K562 (cell line): ENCODE measurements at regions not wholly inside any gene's neighbourhood (a gene's known extent, or its start where the extent isn't known, plus 50 kb on each side); places are given as distances from the start of the nearest gene placed in this dataset.

Source experiments
- BHLHE40 ChIP-seq: IDR thresholded peaks from 2 replicates; pipeline ENCODE4 v1.6.1; 2011; ENCODE audit warnings: low read length, improper control_type of control experiment
- CAMTA2 ChIP-seq: fragments of 250-450 bp; sonication (Bioruptor Pico); conservative IDR thresholded peaks from 2 replicates; pipeline ENCODE4 v1.5.1; 2022
- HNRNPH1 ChIP-seq: fragments of 200-400 bp; formaldehyde crosslinking; optimal IDR thresholded peaks from 2 replicates; pipeline ENCODE3; 2017; ENCODE audit warnings: low read depth, mild to moderate bottlenecking, low read length, moderate library complexity
- MYC ChIP-seq, 2 experiments: fragments of 250-450 bp in 1 of 2; sonication (Bioruptor Pico) in 1 of 2; IDR thresholded peaks; 2 replicates each; pipeline versions ENCODE4 v1.5.1 to v1.6.1; 2012 to 2021; ENCODE audit warnings: low read depth in 2 of 2, borderline replicate concordance in 1 of 2, improper control_type of control experiment in 1 of 2, low read length in 1 of 2, mild to moderate bottlenecking in 1 of 2, moderate library complexity in 1 of 2
- NFRKB ChIP-seq: fragments of 450-650 bp; IDR thresholded peaks from 2 replicates; pipeline ENCODE4 v1.6.1; 2016; ENCODE audit warnings: low read depth
- NR2C2 ChIP-seq, 2 experiments: fragments of 200-800 bp in 1 of 2; sonication (Bioruptor generic) in 1 of 2; sonication (generic) in 1 of 2; formaldehyde crosslinking in 1 of 2; IDR thresholded peaks; 2 replicates each; pipeline versions ENCODE4 v1.6.1 to v1.8.0; 2016 to 2022; ENCODE audit warnings: mild to moderate bottlenecking in 1 of 2, missing compliant biosample characterization in 1 of 2, missing genetic modification characterization in 1 of 2, missing genetic modification reagents in 1 of 2
- TAF1 ChIP-seq: IDR thresholded peaks from 2 replicates; pipeline ENCODE4 v1.6.1; 2011; ENCODE audit warnings: mild to moderate bottlenecking, low read length, moderate library complexity; ENCODE audit not compliant: insufficient read depth, control insufficient read depth, severe bottlenecking; ENCODE audit errors: extremely low read depth
- TBL1XR1 ChIP-seq, 2 experiments: IDR thresholded peaks; 2 replicates each; pipeline ENCODE4 v1.6.1; 2012; ENCODE audit warnings: improper control_type of control experiment in 2 of 2, low read length in 2 of 2, mild to moderate bottlenecking in 1 of 2
- TRIM24 ChIP-seq, 2 experiments: fragments of 450-650 bp; IDR thresholded peaks; 2 replicates each; pipeline ENCODE4 v1.6.1; 2016
- ZBTB33 ChIP-seq: sonication (generic); formaldehyde crosslinking; IDR thresholded peaks from 2 replicates; pipeline ENCODE4 v1.8.1; 2023; ENCODE audit warnings: mild to moderate bottlenecking, missing genetic modification reagents
- ZKSCAN8 ChIP-seq: fragments of 200-800 bp; sonication (Bioruptor generic); IDR thresholded peaks from 2 replicates; pipeline ENCODE4 v1.6.1; 2016; ENCODE audit warnings: missing genetic modification characterization, missing compliant biosample characterization
- ZNF282 ChIP-seq: sonication (generic); formaldehyde crosslinking; IDR thresholded peaks from 2 replicates; pipeline ENCODE4 v1.8.1; 2023; ENCODE audit warnings: missing genetic modification reagents
- TF ChIP-seq, protein P1 (sequence below), 3 experiments: IDR thresholded peaks in 2 of 3; conservative IDR thresholded peaks in 1 of 3; 2 replicates each; pipeline ENCODE4 v1.5.1; 2011 to 2012; ENCODE audit warnings: low read length in 3 of 3, mild to moderate bottlenecking in 3 of 3, control low read depth in 2 of 3, improper control_type of control experiment in 1 of 3, inconsistent platforms in 1 of 3, low read depth in 1 of 3, mixed read lengths in 1 of 3, moderate library complexity in 1 of 3; ENCODE audit not compliant: insufficient read depth in 2 of 3
- TF ChIP-seq, protein P2 (sequence below): sonication (generic); formaldehyde crosslinking; IDR thresholded peaks from 2 replicates; pipeline ENCODE4 v1.8.0; 2023; ENCODE audit warnings: missing genetic modification reagents, mild to moderate bottlenecking, borderline replicate concordance

DNA sequence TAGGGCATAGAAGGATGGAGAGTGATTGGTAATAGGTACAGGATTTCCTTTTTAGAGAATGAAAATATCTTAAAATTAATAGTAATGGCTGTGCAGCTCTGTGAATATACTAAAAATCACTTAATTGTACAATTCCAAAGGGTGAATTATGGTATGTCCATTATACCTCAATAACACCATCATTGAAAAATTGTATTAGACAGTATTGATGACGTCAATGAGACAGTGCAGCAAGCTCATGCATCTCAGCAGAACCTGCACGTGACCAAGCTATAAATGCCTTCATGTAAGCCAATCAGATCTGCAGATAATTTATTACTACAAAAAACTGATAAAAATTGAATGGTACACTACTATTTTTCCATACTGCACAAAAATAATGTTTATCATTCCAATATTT lies 354.4 kb upstream of the CDH19 start:
- TF ChIP-seq ZNF282 (CRISPR knock-in tag) = no peak
- no peak for TF ChIP-seq ZBTB33 (CRISPR knock-in tag)
- no peak for TF ChIP-seq NR2C2 (CRISPR knock-in tag; IDR thresholded peaks at IDR 0.05)
- no peak for TF ChIP-seq NR2C2 (tag; IDR thresholded peaks at IDR 0.05)
- no peak for TF ChIP-seq HNRNPH1
- no peak for TF ChIP-seq TBL1XR1 (IDR thresholded peaks at IDR 0.05; ENCODE audit: low read length in 2 of 2)
- no peak for TF ChIP-seq ZKSCAN8 (CRISPR knock-in tag)
- no peak for TF ChIP-seq MYC (IDR thresholded peaks at IDR 0.05; ENCODE audit: low read depth, low read length)
- no peak for TF ChIP-seq MYC (CRISPR knock-in tag; IDR thresholded peaks at IDR 0.05; ENCODE audit: borderline replicate concordance, low read depth)
- TF ChIP-seq, protein P1, sequence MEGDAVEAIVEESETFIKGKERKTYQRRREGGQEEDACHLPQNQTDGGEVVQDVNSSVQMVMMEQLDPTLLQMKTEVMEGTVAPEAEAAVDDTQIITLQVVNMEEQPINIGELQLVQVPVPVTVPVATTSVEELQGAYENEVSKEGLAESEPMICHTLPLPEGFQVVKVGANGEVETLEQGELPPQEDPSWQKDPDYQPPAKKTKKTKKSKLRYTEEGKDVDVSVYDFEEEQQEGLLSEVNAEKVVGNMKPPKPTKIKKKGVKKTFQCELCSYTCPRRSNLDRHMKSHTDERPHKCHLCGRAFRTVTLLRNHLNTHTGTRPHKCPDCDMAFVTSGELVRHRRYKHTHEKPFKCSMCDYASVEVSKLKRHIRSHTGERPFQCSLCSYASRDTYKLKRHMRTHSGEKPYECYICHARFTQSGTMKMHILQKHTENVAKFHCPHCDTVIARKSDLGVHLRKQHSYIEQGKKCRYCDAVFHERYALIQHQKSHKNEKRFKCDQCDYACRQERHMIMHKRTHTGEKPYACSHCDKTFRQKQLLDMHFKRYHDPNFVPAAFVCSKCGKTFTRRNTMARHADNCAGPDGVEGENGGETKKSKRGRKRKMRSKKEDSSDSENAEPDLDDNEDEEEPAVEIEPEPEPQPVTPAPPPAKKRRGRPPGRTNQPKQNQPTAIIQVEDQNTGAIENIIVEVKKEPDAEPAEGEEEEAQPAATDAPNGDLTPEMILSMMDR (IDR thresholded peaks at IDR 0.05 in 2 of 3, conservative IDR thresholded peaks at IDR 0.05 in 1 of 3; ENCODE audit: insufficient read depth in 2 of 3, low read depth in 1 of 3, low read length in 3 of 3) = no peak
- TF ChIP-seq TRIM24 (IDR thresholded peaks at IDR 0.05) = no peak
- no peak for TF ChIP-seq TAF1
- no peak for TF ChIP-seq NFRKB
- TF ChIP-seq, protein P2, sequence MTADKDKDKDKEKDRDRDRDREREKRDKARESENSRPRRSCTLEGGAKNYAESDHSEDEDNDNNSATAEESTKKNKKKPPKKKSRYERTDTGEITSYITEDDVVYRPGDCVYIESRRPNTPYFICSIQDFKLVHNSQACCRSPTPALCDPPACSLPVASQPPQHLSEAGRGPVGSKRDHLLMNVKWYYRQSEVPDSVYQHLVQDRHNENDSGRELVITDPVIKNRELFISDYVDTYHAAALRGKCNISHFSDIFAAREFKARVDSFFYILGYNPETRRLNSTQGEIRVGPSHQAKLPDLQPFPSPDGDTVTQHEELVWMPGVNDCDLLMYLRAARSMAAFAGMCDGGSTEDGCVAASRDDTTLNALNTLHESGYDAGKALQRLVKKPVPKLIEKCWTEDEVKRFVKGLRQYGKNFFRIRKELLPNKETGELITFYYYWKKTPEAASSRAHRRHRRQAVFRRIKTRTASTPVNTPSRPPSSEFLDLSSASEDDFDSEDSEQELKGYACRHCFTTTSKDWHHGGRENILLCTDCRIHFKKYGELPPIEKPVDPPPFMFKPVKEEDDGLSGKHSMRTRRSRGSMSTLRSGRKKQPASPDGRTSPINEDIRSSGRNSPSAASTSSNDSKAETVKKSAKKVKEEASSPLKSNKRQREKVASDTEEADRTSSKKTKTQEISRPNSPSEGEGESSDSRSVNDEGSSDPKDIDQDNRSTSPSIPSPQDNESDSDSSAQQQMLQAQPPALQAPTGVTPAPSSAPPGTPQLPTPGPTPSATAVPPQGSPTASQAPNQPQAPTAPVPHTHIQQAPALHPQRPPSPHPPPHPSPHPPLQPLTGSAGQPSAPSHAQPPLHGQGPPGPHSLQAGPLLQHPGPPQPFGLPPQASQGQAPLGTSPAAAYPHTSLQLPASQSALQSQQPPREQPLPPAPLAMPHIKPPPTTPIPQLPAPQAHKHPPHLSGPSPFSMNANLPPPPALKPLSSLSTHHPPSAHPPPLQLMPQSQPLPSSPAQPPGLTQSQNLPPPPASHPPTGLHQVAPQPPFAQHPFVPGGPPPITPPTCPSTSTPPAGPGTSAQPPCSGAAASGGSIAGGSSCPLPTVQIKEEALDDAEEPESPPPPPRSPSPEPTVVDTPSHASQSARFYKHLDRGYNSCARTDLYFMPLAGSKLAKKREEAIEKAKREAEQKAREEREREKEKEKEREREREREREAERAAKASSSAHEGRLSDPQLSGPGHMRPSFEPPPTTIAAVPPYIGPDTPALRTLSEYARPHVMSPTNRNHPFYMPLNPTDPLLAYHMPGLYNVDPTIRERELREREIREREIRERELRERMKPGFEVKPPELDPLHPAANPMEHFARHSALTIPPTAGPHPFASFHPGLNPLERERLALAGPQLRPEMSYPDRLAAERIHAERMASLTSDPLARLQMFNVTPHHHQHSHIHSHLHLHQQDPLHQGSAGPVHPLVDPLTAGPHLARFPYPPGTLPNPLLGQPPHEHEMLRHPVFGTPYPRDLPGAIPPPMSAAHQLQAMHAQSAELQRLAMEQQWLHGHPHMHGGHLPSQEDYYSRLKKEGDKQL (CRISPR knock-in tag) = no peak
- no peak for TF ChIP-seq CAMTA2 (CRISPR knock-in tag)
- no peak for TF ChIP-seq BHLHE40
